Esophagus (tissue), 2 donors: ENCODE measurements at regions not wholly inside any gene's neighbourhood (a gene's known extent, or its start where the extent isn't known, plus 50 kb on each side); places are given as distances from the start of the nearest gene placed in this dataset.
"Not testable (repeated sequence)": the region's sequence is repeated elsewhere in the genome, so short reads cannot be mapped to it uniquely, and the experiment has no call there.

Experiments used
- H3K27ac ChIP-seq, 2 donors: one replicate each; pipeline ENCODE4 v1.5.1; 2013; ENCODE audit warnings: low read depth in 2 of 2, mild to moderate bottlenecking in 2 of 2, inconsistent platforms in 1 of 2, low read length in 1 of 2, moderate library complexity in 1 of 2
- H3K27me3 ChIP-seq, 2 donors: one replicate each; pipeline ENCODE4 v1.6.1; 2013; ENCODE audit warnings: low read length in 2 of 2, control low read depth in 1 of 2, mild to moderate bottlenecking in 1 of 2; ENCODE audit not compliant: insufficient read depth in 2 of 2, control insufficient read depth in 1 of 2
- H3K36me3 ChIP-seq, 2 donors: one replicate each; pipeline ENCODE4 v1.6.1; 2013; ENCODE audit warnings: low read length in 1 of 2; ENCODE audit not compliant: control insufficient read depth in 2 of 2, insufficient read depth in 2 of 2
- H3K4me1 ChIP-seq, 2 donors: one replicate each; pipeline ENCODE4 v1.6.1; 2013; ENCODE audit warnings: low read length in 1 of 2; ENCODE audit not compliant: control insufficient read depth in 2 of 2, insufficient read depth in 2 of 2
- H3K4me3 ChIP-seq, 2 donors: one replicate each; pipeline ENCODE4 v1.5.1; 2013; ENCODE audit warnings: low read length in 2 of 2, mild to moderate bottlenecking in 2 of 2, low read depth in 1 of 2, moderate library complexity in 1 of 2
- H3K9me3 ChIP-seq, 2 donors: one replicate each; pipeline ENCODE4 v1.6.1; 2013; ENCODE audit warnings: mild to moderate bottlenecking in 2 of 2, low read depth in 1 of 2, low read length in 1 of 2, moderate library complexity in 1 of 2; ENCODE audit not compliant: control insufficient read depth in 2 of 2, insufficient read depth in 1 of 2
- WGBS, 2 donors: extraction: QIAGEN DNeasy Blood & Tissue Kit; methylation state at CpG; one replicate each; pipeline ENCODE4 v1.1.7; 2013; 5-methylcytosine and 5-hydroxymethylcytosine counted together
- donor health status: healthy with polysubstance abuse.
- donor health status: Bipolar disorder and iron deficiency.

- 78 to 81% methylated on average over 5 of the region's 5 CpGs for WGBS, 2 donors
- Histone ChIP-seq H3K27me3 (no peaks in the 10 kb centered on the region), H3K9me3 (no peaks in the 10 kb centered on the region), H3K27ac (no peak overlapping the region), H3K4me1 (no peaks in the 10 kb centered on the region), H3K36me3 (no peaks in the 10 kb centered on the region), H3K4me3 (no peak overlapping the region)
Observed at GRCh38 chr1:234768171-234768568, 158.2 kb upstream of the IRF2BP2 start.

- H3K36me3 ChIP-seq: no peaks in the 10 kb centered on the region
- no peaks in the 10 kb centered on the region for H3K9me3 ChIP-seq
- H3K4me3 ChIP-seq: no peak overlapping the region
- 100% methylated on average over 1 of the region's 1 CpG for WGBS, 2 donors
- H3K27ac ChIP-seq: no peak overlapping the region
- no peaks in the 10 kb centered on the region for H3K4me1 ChIP-seq
- H3K27me3 ChIP-seq: no peaks in the 10 kb centered on the region
Observed at GRCh38 chr1:234765672-234766071, 155.7 kb upstream of the IRF2BP2 start.

GRCh38 chr1:234765181-234765580, 155.2 kb upstream of the IRF2BP2 start:
- WGBS, 2 donors: 77 to 86% methylated on average over 4 of the region's 4 CpGs
- no peaks in the 10 kb centered on the region for H3K36me3 ChIP-seq

GRCh38 chr1:234763910-234764309, 153.9 kb upstream of the IRF2BP2 start:
- H3K4me3 ChIP-seq: no peak overlapping the region
- no peak overlapping the region for H3K27ac ChIP-seq
- no peaks in the 10 kb centered on the region for H3K27me3 ChIP-seq
- no peaks in the 10 kb centered on the region for H3K4me1 ChIP-seq
- no peaks in the 10 kb centered on the region for H3K9me3 ChIP-seq
- H3K36me3 ChIP-seq: no peaks in the 10 kb centered on the region
- WGBS, 2 donors: 89 to 90% methylated on average over 8 of the region's 8 CpGs

More at GRCh38 chr1:234765181-234765580, 155.2 kb upstream of the IRF2BP2 start:
- Histone ChIP-seq H3K4me1 (no peaks in the 10 kb centered on the region), H3K27ac (no peak overlapping the region), H3K4me3 (no peak overlapping the region), H3K27me3 (no peaks in the 10 kb centered on the region), H3K9me3 (no peaks in the 10 kb centered on the region)

- Histone ChIP-seq H3K36me3 (no peaks in the 10 kb centered on the region), H3K4me3 (no peak overlapping the region), H3K27me3 (no peaks in the 10 kb centered on the region), H3K4me1 (no peaks in the 10 kb centered on the region), H3K9me3 (no peaks in the 10 kb centered on the region), H3K27ac (no peak overlapping the region)
- 78 to 80% methylated on average over 5 of the region's 5 CpGs for WGBS, 2 donors
Observed at GRCh38 chr1:234763367-234763766, 153.4 kb upstream of the IRF2BP2 start.

GRCh38 chr1:234762127-234762526, 152.1 kb upstream of the IRF2BP2 start:
- H3K4me3 ChIP-seq, H3K36me3 ChIP-seq, H3K27ac ChIP-seq, H3K4me1 ChIP-seq, H3K27me3 ChIP-seq, H3K9me3 ChIP-seq: not testable (repeated sequence)
- WGBS, 2 donors: 89 to 96% methylated on average over 5 of the region's 5 CpGs

GRCh38 chr1:234760303-234760723, 150.3 kb upstream of the IRF2BP2 start:
- WGBS, 2 donors: 81 to 85% methylated on average over 6 of the region's 6 CpGs

GRCh38 chr1:234759888-234760287, 149.9 kb upstream of the IRF2BP2 start:
- no peak overlapping the region for H3K27ac ChIP-seq
- 95 to 96% methylated on average over 11 of the region's 11 CpGs for WGBS, 2 donors
- H3K4me3 ChIP-seq: no peak overlapping the region
- no peaks in the 10 kb centered on the region for H3K9me3 ChIP-seq
- no peaks in the 10 kb centered on the region for H3K36me3 ChIP-seq
- no peaks in the 10 kb centered on the region for H3K27me3 ChIP-seq
- H3K4me1 ChIP-seq: no peaks in the 10 kb centered on the region

More at GRCh38 chr1:234760303-234760723, 150.3 kb upstream of the IRF2BP2 start:
- no peak overlapping the region for H3K27ac ChIP-seq
- no peaks in the 10 kb centered on the region for H3K27me3 ChIP-seq
- no peak overlapping the region for H3K4me3 ChIP-seq
- H3K36me3 ChIP-seq: no peaks in the 10 kb centered on the region
- no peaks in the 10 kb centered on the region for H3K9me3 ChIP-seq
- H3K4me1 ChIP-seq: no peaks in the 10 kb centered on the region

GRCh38 chr1:234758851-234759250, 148.9 kb upstream of the IRF2BP2 start:
- no peaks in the 10 kb centered on the region for H3K9me3 ChIP-seq
- no peaks in the 10 kb centered on the region for H3K4me1 ChIP-seq
- 83 to 85% methylated on average over 11 of the region's 11 CpGs for WGBS, 2 donors
- H3K27ac ChIP-seq: no peak overlapping the region
- no peak overlapping the region for H3K4me3 ChIP-seq
- H3K27me3 ChIP-seq: no peaks in the 10 kb centered on the region
- H3K36me3 ChIP-seq: no peaks in the 10 kb centered on the region

GRCh38 chr1:234756857-234757256, 146.9 kb upstream of the IRF2BP2 start:
- WGBS, 2 donors: 93 to 96% methylated on average over 6 of the region's 6 CpGs
- Histone ChIP-seq H3K27me3 (no peaks in the 10 kb centered on the region), H3K4me1 (no peaks in the 10 kb centered on the region), H3K27ac (no peak overlapping the region), H3K9me3 (no peaks in the 10 kb centered on the region), H3K4me3 (no peak overlapping the region), H3K36me3 (no peaks in the 10 kb centered on the region)
